K562 (cell line): ENCODE measurements at regions not wholly inside any gene's neighbourhood (a gene's known extent, or its start where the extent isn't known, plus 50 kb on each side); places are given as distances from the start of the nearest gene placed in this dataset.

ENCODE experiments used
- ATAC-seq: fragments of 200-7000 bp; cut with Tn5 transposase; 3 replicates; pipeline ENCODE4 v1.9.1; 2020; ENCODE audit warnings: moderate library complexity
- BruUV-seq: library from RNA; stranded (reverse); fragments of 400-500 nt; replicated peaks from 2 replicates; lab custom pipeline; 2021; lab: Mats Ljungman, UMichigan
- CTCF ChIA-PET: fragments of 300-600 bp; formaldehyde crosslinking; extraction: SDS; loops from one replicate; lab custom pipeline; 2021; ENCODE audit warnings: low intra/inter-chr PET ratio; lab: Yijun Ruan, JAX
- POLR2A ChIA-PET: fragments of 300-600, 350-650 bp; sonication (Branson Sonifier 250); formaldehyde crosslinking; extraction: SDS; loops from one replicate; lab custom pipeline; 2021; ENCODE audit warnings: antibody characterized with exemption, inconsistent platforms; lab: Yijun Ruan, JAX
- DNase-seq, 4 experiments: peaks; one replicate each; pipeline versions ENCODE4 v3.0.0 to v3.0.0-alpha.2; 2011 to 2018; ENCODE audit warnings: low spot score in 3 of 4, mixed read lengths in 3 of 4; ENCODE audit errors: extremely low read depth in 1 of 4
- FAIRE-seq: peaks from 2 replicates; lab custom pipeline; 2011; peaks lifted over from hg19 to GRCh38; lab: Jason Lieb, UNC
- H2AFZ ChIP-seq: 2 replicates; pipeline ENCODE4 v1.6.0; 2011; ENCODE audit warnings: low read depth, low read length, control low read depth, inconsistent platforms
- H3K27ac ChIP-seq: fragments of 200-600 bp; 3 replicates; pipeline ENCODE4 v1.8.0; 2011; ENCODE audit warnings: low read depth, mild to moderate bottlenecking, control low read depth, inconsistent platforms, low read length, moderate library complexity, mixed read lengths; ENCODE audit errors: extremely low read depth
- H3K27me3 ChIP-seq, 2 experiments: fragments of 300-600 bp in 1 of 2; 2 replicates in 1 of 2; 3 replicates in 1 of 2; pipeline versions ENCODE4 v1.6.0 to v1.8.0; 2011; ENCODE audit warnings: inconsistent platforms in 2 of 2, low read length in 2 of 2, mild to moderate bottlenecking in 1 of 2, mixed read lengths in 1 of 2, moderate library complexity in 1 of 2; ENCODE audit not compliant: control insufficient read depth in 2 of 2, insufficient read depth in 2 of 2
- H3K36me3 ChIP-seq: fragments of 300-600 bp; 3 replicates; pipeline ENCODE4 v1.8.0; 2011; ENCODE audit warnings: mild to moderate bottlenecking, low read length, inconsistent platforms; ENCODE audit not compliant: control insufficient read depth, insufficient read depth
- H3K4me1 ChIP-seq, 2 experiments: fragments of 200-600 bp in 1 of 2; replicated peaks in 1 of 2; 2 replicates in 1 of 2; 3 replicates in 1 of 2; pipeline versions ENCODE4 v1.5.1 to v1.8.0; 2011; ENCODE audit warnings: inconsistent platforms in 2 of 2, low read length in 2 of 2, mild to moderate bottlenecking in 1 of 2, mixed read lengths in 1 of 2, moderate library complexity in 1 of 2; ENCODE audit not compliant: control insufficient read depth in 2 of 2, insufficient read depth in 2 of 2
- H3K4me2 ChIP-seq: 2 replicates; pipeline ENCODE4 v1.6.1; 2011; ENCODE audit warnings: low read length, control low read depth, inconsistent platforms, mixed read lengths; ENCODE audit not compliant: insufficient read depth
- H3K4me3 ChIP-seq: fragments of 200-600 bp; sonication (generic), shearing (Covaris generic); 2 replicates; pipeline ENCODE4 v1.5.1; 2016; ENCODE audit warnings: control low read depth, inconsistent platforms
- H3K79me2 ChIP-seq: fragments of 200-600 bp; 3 replicates; pipeline ENCODE4 v1.8.0; 2011; ENCODE audit warnings: low read length, inconsistent platforms; ENCODE audit not compliant: control insufficient read depth, insufficient read depth
- H3K9ac ChIP-seq, 2 experiments: 2 replicates each; pipeline versions ENCODE4 v1.6.0 to v1.6.1; 2011; ENCODE audit warnings: low read depth in 2 of 2, low read length in 2 of 2, control low read depth in 1 of 2, inconsistent platforms in 1 of 2, mild to moderate bottlenecking in 1 of 2, mixed read lengths in 1 of 2; ENCODE audit not compliant: insufficient read depth in 1 of 2
- H3K9me1 ChIP-seq: one replicate; pipeline ENCODE4 v1.6.0; 2011; ENCODE audit warnings: inconsistent platforms, mild to moderate bottlenecking, low read length, moderate library complexity; ENCODE audit not compliant: control insufficient read depth, insufficient read depth
- H3K9me3 ChIP-seq: replicated peaks from 2 replicates; pipeline ENCODE4 v1.5.1; 2011; ENCODE audit warnings: low read depth, low read length, inconsistent platforms; ENCODE audit not compliant: control insufficient read depth, insufficient read depth
- H4K20me1 ChIP-seq: replicated peaks from 2 replicates; pipeline ENCODE4 v1.6.1; 2011; ENCODE audit warnings: low read length, inconsistent platforms, mixed read lengths; ENCODE audit not compliant: control insufficient read depth, insufficient read depth
- ATF6 ChIP-seq: sonication (generic); formaldehyde crosslinking; IDR thresholded peaks from 2 replicates; pipeline ENCODE4 v1.4.0; 2020; ENCODE audit warnings: mild to moderate bottlenecking, missing genetic modification reagents
- CBX2 ChIP-seq: fragments of 200-600 bp; sonication (generic); IDR thresholded peaks from one replicate; pipeline ENCODE4 v1.6.1; 2012; ENCODE audit warnings: mild to moderate bottlenecking, low read length, inconsistent platforms; ENCODE audit not compliant: insufficient read depth, poor library complexity, severe bottlenecking
- CHCHD3 ChIP-seq: fragments of 250-450 bp; sonication (Bioruptor Pico); IDR thresholded peaks from 2 replicates; pipeline ENCODE4 v2.1.2; 2022; ENCODE audit warnings: mild to moderate bottlenecking
- CHD4 ChIP-seq: fragments of 200-600 bp; sonication (generic); IDR thresholded peaks from 3 replicates; pipeline ENCODE4 v1.6.1; 2012; ENCODE audit warnings: low read depth, mild to moderate bottlenecking, mixed read lengths, low read length, inconsistent platforms; ENCODE audit not compliant: insufficient read depth, insufficient replicate concordance, poor library complexity, severe bottlenecking
- CSDE1 ChIP-seq, 2 experiments: fragments of 450-650 bp; IDR thresholded peaks; 2 replicates each; pipeline ENCODE4 v1.6.1; 2016; ENCODE audit warnings: mild to moderate bottlenecking in 1 of 2
- EP400 ChIP-seq: fragments of 450-650 bp; IDR thresholded peaks from 2 replicates; pipeline ENCODE4 v1.6.1; 2017; ENCODE audit warnings: antibody characterized with exemption, mild to moderate bottlenecking, moderate library complexity
- MTA2 ChIP-seq: fragments of 450-650 bp; IDR thresholded peaks from 2 replicates; pipeline ENCODE4 v1.6.1; 2016; ENCODE audit warnings: low read depth
- SMARCB1 ChIP-seq: IDR thresholded peaks from 2 replicates; pipeline ENCODE4 v1.6.1; 2011; ENCODE audit warnings: improper control_type of control experiment, low read depth; ENCODE audit not compliant: insufficient read length
- THAP7 ChIP-seq: fragments of 250-450 bp; sonication (Bioruptor Pico); IDR thresholded peaks from 2 replicates; pipeline ENCODE4 v1.5.0; 2021
- ZFX ChIP-seq: sonication (generic); formaldehyde crosslinking; IDR thresholded peaks from 2 replicates; pipeline ENCODE4 v1.8.0; 2022; ENCODE audit warnings: mild to moderate bottlenecking, missing genetic modification reagents, moderate library complexity
- ZNF644 ChIP-seq: fragments of 200-800 bp; sonication (Bioruptor generic); IDR thresholded peaks from 2 replicates; pipeline ENCODE4 v1.6.1; 2016; ENCODE audit warnings: low read depth, missing genetic modification characterization, missing compliant biosample characterization
- ZNF780A ChIP-seq: fragments of 250-450 bp; sonication (Bioruptor Pico); IDR thresholded peaks from 2 replicates; pipeline ENCODE4 v1.5.0; 2021; ENCODE audit warnings: mild to moderate bottlenecking
- WGBS: fragments of 100-300 bp; shearing (Covaris generic); methylation state at CpG from one replicate; pipeline ENCODE4 v1.1.6; 2016; ENCODE audit warnings: low coverage, mixed read lengths; ENCODE audit not compliant: insufficient coverage; ENCODE audit errors: missing lambda C conversion rate; 5-methylcytosine and 5-hydroxymethylcytosine counted together
- in situ Hi-C: fragments of 300-500 bp; cut with MboI; formaldehyde crosslinking; loops from 4 replicates; pipeline ENCODE4 v1.15.0; 2018; ENCODE audit warnings: inconsistent platforms, mixed read lengths
- intact Hi-C: fragments of 100-400 bp; cut with micrococcal nuclease; formaldehyde crosslinking; loops from 2 replicates; pipeline ENCODE4 v1.14.2; 2022

- H3K27me3 ChIP-seq = peaks cover 0 to 9% of the 10 kb centered on the region in 2 experiments; a peak in 1 of 5 replicates
- WGBS = 0% methylated on average over 5 of the region's 5 CpGs
- H3K79me2 ChIP-seq = no peaks in the 10 kb centered on the region
- ChIA-PET CTCF (no interaction called here), POLR2A (interaction anchor here (0.6 to 1.4 kb wide), 4 partner anchors 11 to 47 kb away, joined by 3 read pairs; no protein-coding TSS in a partner anchor)
- BruUV-seq = no TSS peak
- DNase-seq = no peak
- ATAC-seq = no peak
- no peaks in the 10 kb centered on the region for H3K9me3 ChIP-seq
- H2AFZ ChIP-seq = no peak overlapping the region
- H3K9ac ChIP-seq = no peak overlapping the region
- H3K36me3 ChIP-seq = no peaks in the 10 kb centered on the region
- no peak overlapping the region for H3K4me2 ChIP-seq
- H4K20me1 ChIP-seq = no peaks in the 10 kb centered on the region
- no peaks in the 10 kb centered on the region for H3K4me1 ChIP-seq
- no peak for TF ChIP-seq ATF6 (CRISPR knock-in tag)
- TF ChIP-seq ZNF780A (CRISPR knock-in tag) = no peak
- in situ Hi-C loops (no loop called here), intact Hi-C loops (loop anchor here (2.0 kb wide), 1 partner anchor 70 kb away; no protein-coding TSS in a partner anchor)
- H3K4me3 ChIP-seq = no peak overlapping the region
- FAIRE-seq = no peak
- H3K9me1 ChIP-seq = no peaks in the 10 kb centered on the region
- H3K27ac ChIP-seq = no peak overlapping the region
These were observed 278.0 kb upstream of the SPRED2 start for GRCh38 chr2:65710356-65710755.

- POLR2A ChIA-PET = interaction anchor here (0.6 kb wide), 1 partner anchor 40 kb away, joined by 3 read pairs; no protein-coding TSS in a partner anchor
- intact Hi-C loops = no loop called here
- BruUV-seq = no TSS peak
- TF ChIP-seq CBX2 (no peak), THAP7 (no peak), CHCHD3 (no peak), MTA2 (no peak), CSDE1 (IDR thresholded peaks at IDR 0.05) (no peak), EP400 (no peak), ZFX (CRISPR knock-in tag) (no peak), SMARCB1 (no peak), CHD4 (no peak), ZNF644 (tag) (no peak)
These were observed 275.7 kb upstream of the SPRED2 start for GRCh38 chr2:65708086-65708485.

More at GRCh38 chr2:65708086-65708485, 275.7 kb upstream of the SPRED2 start:
- CTCF ChIA-PET = no interaction called here
- Histone ChIP-seq H3K27ac (no peak overlapping the region), H3K4me3 (no peak overlapping the region), H3K9me1 (no peaks in the 10 kb centered on the region), H3K9me3 (no peaks in the 10 kb centered on the region), H3K27me3 (0 out of 5 replicates have a peak, but pooled peaks cover 2 to 5% of the 10 kb centered on the region in 2 experiments), H3K4me2 (no peak overlapping the region), H3K79me2 (no peaks in the 10 kb centered on the region), H3K4me1 (no peaks in the 10 kb centered on the region), H4K20me1 (no peaks in the 10 kb centered on the region), H2AFZ (no peak overlapping the region), H3K9ac (no peak overlapping the region), H3K36me3 (no peaks in the 10 kb centered on the region)
- FAIRE-seq = no peak
- DNase-seq = no peak
- ATAC-seq = no peak
- in situ Hi-C loops = no loop called here
- WGBS = 2% methylated on average over 3 of the region's 3 CpGs
